ENCODE measurements at regions not wholly inside any gene's neighbourhood (a gene's known extent, or its start where the extent isn't known, plus 50 kb on each side); places are given as distances from the start of the nearest gene placed in this dataset.

GRCh38 chr2:235161565-235161964 is 209.7 kb downstream of the SH3BP4 start:
- TF ChIP-seq POLR2A (IDR thresholded peaks at IDR 0.05; ENCODE audit: low read length) = no peak
- TF ChIP-seq, protein P1, sequence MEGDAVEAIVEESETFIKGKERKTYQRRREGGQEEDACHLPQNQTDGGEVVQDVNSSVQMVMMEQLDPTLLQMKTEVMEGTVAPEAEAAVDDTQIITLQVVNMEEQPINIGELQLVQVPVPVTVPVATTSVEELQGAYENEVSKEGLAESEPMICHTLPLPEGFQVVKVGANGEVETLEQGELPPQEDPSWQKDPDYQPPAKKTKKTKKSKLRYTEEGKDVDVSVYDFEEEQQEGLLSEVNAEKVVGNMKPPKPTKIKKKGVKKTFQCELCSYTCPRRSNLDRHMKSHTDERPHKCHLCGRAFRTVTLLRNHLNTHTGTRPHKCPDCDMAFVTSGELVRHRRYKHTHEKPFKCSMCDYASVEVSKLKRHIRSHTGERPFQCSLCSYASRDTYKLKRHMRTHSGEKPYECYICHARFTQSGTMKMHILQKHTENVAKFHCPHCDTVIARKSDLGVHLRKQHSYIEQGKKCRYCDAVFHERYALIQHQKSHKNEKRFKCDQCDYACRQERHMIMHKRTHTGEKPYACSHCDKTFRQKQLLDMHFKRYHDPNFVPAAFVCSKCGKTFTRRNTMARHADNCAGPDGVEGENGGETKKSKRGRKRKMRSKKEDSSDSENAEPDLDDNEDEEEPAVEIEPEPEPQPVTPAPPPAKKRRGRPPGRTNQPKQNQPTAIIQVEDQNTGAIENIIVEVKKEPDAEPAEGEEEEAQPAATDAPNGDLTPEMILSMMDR (IDR thresholded peaks at IDR 0.05) = no peak
- no peak for TF ChIP-seq NR3C1 (IDR thresholded peaks at IDR 0.05)
- TF ChIP-seq BHLHE40 (IDR thresholded peaks at IDR 0.05; ENCODE audit: low read depth, low read length) = no peak
- no peak for TF ChIP-seq EP300 (IDR thresholded peaks at IDR 0.05)
- no peak for TF ChIP-seq CEBPB (IDR thresholded peaks at IDR 0.05)
- no peak for TF ChIP-seq CHD2 (IDR thresholded peaks at IDR 0.05; ENCODE audit: low read length, partially characterized antibody)
- no peak for TF ChIP-seq RFX5 (IDR thresholded peaks at IDR 0.05)
- TF ChIP-seq CHD4 (IDR thresholded peaks at IDR 0.05; ENCODE audit: borderline replicate concordance) = no peak
- no peak for TF ChIP-seq ZFP36 (IDR thresholded peaks at IDR 0.05; ENCODE audit: borderline replicate concordance, partially characterized antibody)
- TF ChIP-seq, protein P2, sequence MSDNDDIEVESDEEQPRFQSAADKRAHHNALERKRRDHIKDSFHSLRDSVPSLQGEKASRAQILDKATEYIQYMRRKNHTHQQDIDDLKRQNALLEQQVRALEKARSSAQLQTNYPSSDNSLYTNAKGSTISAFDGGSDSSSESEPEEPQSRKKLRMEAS (IDR thresholded peaks at IDR 0.05) = no peak
- TF ChIP-seq RAD21 (conservative IDR thresholded peaks at IDR 0.05 in 1 of 2, IDR thresholded peaks at IDR 0.05 in 1 of 2) = no peak
- no peak for TF ChIP-seq SMC3 (IDR thresholded peaks at IDR 0.05)
- no peak for TF ChIP-seq HMGXB4 (CRISPR knock-in tag; IDR thresholded peaks at IDR 0.05; ENCODE audit: borderline replicate concordance)
